HG03039 (cell line): ENCODE measurements at regions not wholly inside any gene's neighbourhood (a gene's known extent, or its start where the extent isn't known, plus 50 kb on each side); places are given as distances from the start of the nearest gene placed in this dataset.
"Not testable (repeated sequence)": the region's sequence is repeated elsewhere in the genome, so short reads cannot be mapped to it uniquely, and the experiment has no call there.

ENCODE experiments used
- ATAC-seq: cut with Tn5 transposase; IDR thresholded peaks from one replicate; pipeline ENCODE4 v1.9.1; 2021; ENCODE audit warnings: mild to moderate bottlenecking, moderate library complexity; ENCODE audit not compliant: unreplicated experiment

- no peak for ATAC-seq
Measured at GRCh38 chr13:32828711-32829110, 187.5 kb upstream of the KL start.

DNA sequence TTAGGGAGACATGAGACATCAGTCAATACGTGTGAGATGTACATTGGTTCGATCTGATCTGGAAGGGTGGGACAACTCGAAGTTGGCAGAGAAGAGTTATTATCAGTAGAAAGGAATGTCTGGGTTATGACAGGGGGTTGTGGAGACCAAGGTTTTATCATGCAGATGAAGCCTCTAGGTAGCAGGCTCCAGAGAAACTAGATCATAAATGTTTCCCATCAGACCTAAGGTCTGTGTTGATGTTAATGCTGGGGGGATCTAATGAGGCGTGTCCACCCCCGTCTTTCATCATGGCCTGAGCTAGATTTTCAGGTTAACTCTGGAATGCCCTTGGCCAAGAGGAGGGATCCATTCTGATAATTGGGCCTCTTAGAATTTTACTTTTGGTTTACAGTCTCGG, 187.0 kb upstream of the KL start:
- ATAC-seq = no peak

DNA sequence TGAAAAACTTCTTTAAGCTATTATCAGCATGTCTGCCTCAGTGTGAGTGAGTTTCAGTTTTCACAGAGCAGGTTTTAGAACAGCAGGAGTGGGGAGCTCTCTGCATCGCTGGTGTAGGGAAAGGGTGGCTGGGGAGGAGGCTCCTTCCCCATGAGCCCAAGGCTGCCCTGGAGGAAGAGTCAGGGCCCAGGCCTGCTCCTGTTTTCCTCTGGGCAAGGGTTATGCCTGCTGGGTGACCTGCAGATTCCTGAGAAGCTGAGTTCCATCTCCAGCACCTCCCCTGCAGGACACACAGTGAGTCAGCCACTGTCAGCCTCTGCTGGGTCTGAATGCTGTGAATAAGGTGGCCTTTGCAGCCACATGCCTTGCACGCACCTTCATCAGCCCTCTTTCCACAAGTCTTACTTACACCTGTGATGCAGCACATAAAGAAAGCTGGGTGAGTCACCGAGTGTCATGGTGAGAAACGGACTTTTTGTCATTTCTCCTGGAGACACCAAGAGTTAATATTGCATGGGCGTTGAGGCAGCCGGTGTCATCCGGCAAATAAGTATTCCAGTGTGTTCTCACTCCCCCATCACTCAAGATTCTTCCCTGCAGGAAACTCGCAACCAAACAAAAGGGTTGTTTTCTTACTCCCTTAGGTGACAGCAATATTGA, 186.4 kb upstream of the KL start:
- ATAC-seq = no peak

DNA sequence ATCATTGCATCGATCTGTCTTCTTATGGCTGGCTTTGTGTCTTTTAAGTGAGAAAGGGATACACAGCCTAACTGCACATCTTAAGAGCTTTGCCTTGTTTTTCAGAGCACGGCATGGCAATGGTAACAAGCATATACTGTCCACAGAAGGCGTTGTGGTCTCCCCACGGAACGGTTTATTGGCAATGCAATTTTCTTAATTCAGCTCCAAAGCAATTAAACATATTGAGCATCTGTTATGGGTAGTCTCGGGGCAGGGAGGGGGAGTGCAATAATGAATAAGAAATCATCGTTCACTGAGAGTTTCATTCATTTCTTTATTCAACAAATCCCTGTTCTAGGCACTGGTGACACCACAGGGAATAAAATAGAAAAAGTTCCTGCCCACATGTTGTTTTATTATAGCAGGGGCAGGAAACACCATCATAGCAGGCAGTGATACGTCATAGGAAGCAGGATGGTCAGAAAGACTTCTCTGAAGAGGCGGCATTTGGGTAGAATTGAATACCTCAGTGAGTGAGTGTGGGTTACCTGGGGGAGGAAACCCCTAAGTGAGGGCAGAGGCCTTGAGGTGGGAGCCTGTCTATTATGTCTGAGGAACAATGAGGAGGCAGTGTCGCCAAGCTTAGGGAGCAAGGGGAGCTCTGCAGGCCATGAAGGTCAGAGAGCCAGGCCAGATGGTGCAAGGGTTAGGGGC, 185.7 kb upstream of the KL start:
- no peak for ATAC-seq

DNA sequence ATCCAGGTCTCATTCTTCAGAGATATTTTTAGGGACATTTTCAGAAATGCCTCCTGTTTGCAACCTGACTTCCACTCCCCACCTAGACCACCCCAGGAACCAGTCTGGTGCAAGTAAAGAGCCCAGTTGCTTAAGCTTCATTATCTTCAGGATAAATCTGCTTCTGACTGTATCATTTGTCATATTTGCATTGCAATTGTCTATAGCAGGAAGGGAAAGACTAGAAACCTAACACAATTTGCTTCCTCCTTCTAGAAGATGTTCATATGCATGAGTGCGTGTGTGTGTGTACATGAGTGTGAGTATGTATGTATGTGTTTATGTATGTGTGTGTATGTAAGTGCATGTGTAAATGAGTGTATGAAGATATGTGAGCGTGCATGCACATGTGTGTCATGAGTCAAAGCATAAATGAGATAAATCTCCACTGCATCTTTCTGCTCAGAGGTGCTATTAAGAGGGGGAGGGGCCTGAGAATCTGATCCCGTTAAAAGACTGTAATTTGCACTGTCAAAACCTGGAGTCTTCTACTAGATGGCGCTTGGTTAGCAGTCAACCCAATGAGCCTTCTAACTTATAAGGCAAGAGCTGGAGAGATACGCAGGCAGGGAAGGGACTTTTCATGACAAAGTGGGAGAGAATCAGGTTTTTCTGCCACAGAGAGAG, 178.8 kb upstream of the KL start:
- no peak for ATAC-seq

- no peak for ATAC-seq
Measured at GRCh38 chr13:32837973-32838927, 178.0 kb upstream of the KL start.

DNA sequence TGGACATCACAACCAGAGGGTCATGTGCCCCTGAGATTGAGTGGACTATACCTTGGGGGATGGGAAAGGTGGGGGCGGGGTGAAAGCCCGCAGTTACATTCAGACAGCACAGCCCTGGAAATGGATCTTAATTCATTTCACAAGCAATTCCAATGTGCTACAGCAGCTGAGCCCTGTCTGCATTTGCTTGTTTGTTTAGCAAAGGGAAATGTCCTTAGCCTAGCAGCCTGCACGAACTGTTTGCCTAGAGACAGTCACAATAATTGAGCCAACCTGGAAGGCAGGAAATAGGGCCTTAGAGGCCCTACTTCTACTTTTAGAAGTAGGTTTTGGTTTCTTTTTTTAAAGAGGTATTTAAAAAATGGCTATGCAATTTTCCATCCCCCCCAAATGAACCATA, 177.3 kb upstream of the KL start:
- peak; percentile 56 for ATAC-seq

DNA sequence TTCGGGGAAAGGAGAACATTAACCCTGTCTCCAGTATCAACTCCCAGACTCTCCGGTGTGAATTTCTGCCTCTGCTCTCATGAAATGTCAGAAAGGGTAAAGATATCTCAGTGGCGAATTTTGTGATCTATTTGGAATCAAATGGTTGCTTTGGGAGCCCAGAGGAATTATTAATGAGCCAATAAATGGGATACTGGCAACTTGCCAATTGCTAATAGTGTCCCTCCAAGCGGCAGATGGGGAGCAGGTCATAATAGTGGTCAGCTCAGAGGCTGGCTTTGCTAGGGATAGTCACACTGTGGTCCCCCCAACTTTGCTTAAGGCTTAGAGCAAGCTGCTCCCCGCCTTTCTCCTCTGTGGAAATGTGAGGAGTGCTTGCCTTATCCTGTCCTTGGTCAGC, 176.1 kb upstream of the KL start:
- ATAC-seq = no peak

DNA sequence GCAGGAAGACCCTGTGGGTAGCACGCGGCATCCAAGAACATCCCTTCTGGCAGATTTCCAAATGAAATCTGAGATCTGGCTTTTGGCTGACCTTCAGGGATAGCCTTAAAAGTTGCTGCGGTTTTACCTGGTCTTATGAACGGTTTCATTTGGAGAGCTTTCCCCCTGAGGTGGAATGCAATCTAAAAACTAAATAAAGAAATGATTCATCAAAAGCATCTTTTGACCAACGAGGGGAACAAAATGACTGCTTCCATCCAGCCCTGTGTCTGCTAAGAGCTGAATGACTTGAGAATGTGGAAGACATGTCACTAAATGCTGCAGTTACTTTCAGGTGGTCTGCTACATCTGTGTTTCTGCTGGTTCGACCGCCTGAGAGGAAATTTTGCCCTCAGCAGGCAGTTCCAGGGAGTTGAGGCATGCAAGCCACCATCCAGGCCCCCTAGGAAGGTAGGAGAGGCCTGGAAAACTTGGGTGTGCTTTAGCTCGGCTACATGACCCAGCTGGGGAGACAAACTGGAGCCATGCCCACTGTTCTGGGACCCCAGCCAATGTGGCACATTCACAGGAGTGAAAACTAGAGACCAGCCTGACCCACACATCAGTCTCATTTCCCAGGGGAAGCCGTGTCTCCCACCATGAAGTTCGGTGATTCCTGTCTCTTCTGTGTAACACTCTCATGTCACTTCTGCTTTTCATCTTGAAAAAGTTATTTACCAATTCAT, 175.1 kb upstream of the KL start:
- ATAC-seq = peak; percentile 63

GRCh38 chr13:32845952-32846950, 170.0 kb upstream of the KL start:
- ATAC-seq = no peak

DNA sequence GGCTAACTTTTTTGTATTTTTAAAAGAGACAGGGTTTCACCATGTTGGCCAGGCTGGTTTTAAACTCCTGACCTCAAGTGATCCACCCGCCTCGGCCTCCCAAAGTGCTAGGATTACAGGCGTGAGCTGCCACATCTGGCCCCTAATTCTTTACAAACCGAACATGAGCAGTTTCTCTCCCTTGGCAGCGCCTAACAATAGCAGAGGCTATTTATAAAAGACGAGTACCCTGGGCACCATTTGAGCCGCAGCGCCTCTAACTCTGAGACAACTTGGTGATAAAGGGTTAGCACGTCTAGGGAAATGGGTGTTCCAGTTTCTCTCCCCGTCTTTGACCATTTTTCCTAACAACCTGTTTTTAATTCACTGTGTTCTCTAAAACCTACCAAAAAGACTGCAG, 168.2 kb upstream of the KL start:
- not testable (repeated sequence) for ATAC-seq

- no peak for ATAC-seq
Measured at GRCh38 chr13:32849369-32849768, 166.9 kb upstream of the KL start.

GRCh38 chr13:32850316-32851052, 165.7 kb upstream of the KL start:
- no peak for ATAC-seq

- no peak for ATAC-seq
Measured at GRCh38 chr13:32851083-32852069, 164.8 kb upstream of the KL start.

DNA sequence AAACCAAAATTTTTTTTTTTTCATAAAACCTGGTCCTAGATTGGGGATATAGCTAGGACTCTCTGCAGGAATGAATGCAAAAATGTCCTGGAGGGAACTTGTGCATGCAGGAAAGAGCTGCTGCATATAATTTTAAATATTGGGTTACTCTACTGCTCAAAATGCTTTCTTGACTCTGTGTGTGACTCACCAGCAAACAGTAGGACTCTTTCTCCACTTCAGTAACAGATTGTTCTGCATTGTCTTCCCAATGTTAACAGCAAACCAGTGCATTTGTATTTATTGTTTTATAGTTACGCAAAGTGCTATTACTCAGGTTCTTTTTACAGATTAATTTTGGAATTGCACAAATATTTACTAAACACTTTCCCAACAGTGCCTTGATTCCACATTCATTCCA, 163.7 kb upstream of the KL start:
- no peak for ATAC-seq

- no peak for ATAC-seq
Measured at GRCh38 chr13:32857077-32857476, 159.1 kb upstream of the KL start.

DNA sequence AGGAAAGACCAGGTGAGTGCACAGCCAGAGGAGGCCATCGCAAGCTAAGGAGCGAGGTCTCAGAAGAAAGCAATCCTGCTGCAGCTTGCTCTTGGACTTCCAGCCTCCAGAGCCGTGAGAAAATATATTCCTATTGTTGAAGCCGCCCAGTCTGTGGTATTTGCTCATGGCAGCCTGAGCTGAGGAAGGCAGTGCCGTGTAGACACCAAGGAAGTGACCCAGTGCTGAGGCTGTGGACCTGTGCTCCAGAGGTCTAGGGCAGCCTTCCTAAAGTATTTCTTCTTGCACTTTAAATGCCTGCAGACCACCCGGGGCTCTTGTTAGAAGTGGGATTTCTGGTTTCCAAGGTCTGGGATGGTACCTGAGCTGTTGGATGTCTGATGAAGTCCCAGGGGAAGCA, 158.5 kb upstream of the KL start:
- ATAC-seq = no peak
